C4-2B (cell line): ENCODE measurements at regions not wholly inside any gene's neighbourhood (a gene's known extent, or its start where the extent isn't known, plus 50 kb on each side); places are given as distances from the start of the nearest gene placed in this dataset.
"Not testable (repeated sequence)": the region's sequence is repeated elsewhere in the genome, so short reads cannot be mapped to it uniquely, and the experiment has no call there.

Experiments
- H3K27ac ChIP-seq: fragments of 450-650 bp; 2 replicates; pipeline ENCODE4 v1.5.1; 2017
- CTCF ChIP-seq: fragments of 450-650 bp; conservative IDR thresholded peaks from 2 replicates; pipeline ENCODE4 v1.5.1; 2017; ENCODE audit warnings: mild to moderate bottlenecking
- ZFX ChIP-seq: fragments of 450-650 bp; IDR thresholded peaks from 2 replicates; pipeline ENCODE4 v1.6.1; 2017

- H3K27ac ChIP-seq, result no peak overlapping the region
- TF ChIP-seq CTCF, result no peak
- no peak for TF ChIP-seq ZFX
Measured at GRCh38 chrX:16067886-16068515, 55.4 kb upstream of the GRPR start.

GRCh38 chrX:16063921-16064320 is 59.4 kb upstream of the GRPR start:
- TF ChIP-seq CTCF (no peak), ZFX (no peak)

GRCh38 chrX:16063141-16063540 is 60.2 kb upstream of the GRPR start:
- H3K27ac ChIP-seq, result no peak overlapping the region
- no peak for TF ChIP-seq ZFX
- no peak for TF ChIP-seq CTCF

More at GRCh38 chrX:16063921-16064320, 59.4 kb upstream of the GRPR start:
- no peak overlapping the region for H3K27ac ChIP-seq

GRCh38 chrX:16061296-16061695 is 62.1 kb upstream of the GRPR start:
- no peak for TF ChIP-seq CTCF
- TF ChIP-seq ZFX, result no peak
- no peak overlapping the region for H3K27ac ChIP-seq

GRCh38 chrX:16060252-16060651 is 63.1 kb upstream of the GRPR start:
- no peak overlapping the region for H3K27ac ChIP-seq
- TF ChIP-seq CTCF, result no peak
- no peak for TF ChIP-seq ZFX

- H3K27ac ChIP-seq, result not testable (repeated sequence)
Measured at GRCh38 chrX:16049126-16049525, 74.2 kb upstream of the GRPR start.

GRCh38 chrX:16042980-16043379 is 80.4 kb upstream of the GRPR start:
- TF ChIP-seq CTCF (no peak), ZFX (no peak)
- no peak overlapping the region for H3K27ac ChIP-seq

GRCh38 chrX:16039834-16040233 is 83.5 kb upstream of the GRPR start:
- H3K27ac ChIP-seq, result no peak overlapping the region
- TF ChIP-seq ZFX (no peak), CTCF (no peak)
